ENCODE measurements at regions not wholly inside any gene's neighbourhood (a gene's known extent, or its start where the extent isn't known, plus 50 kb on each side); places are given as distances from the start of the nearest gene placed in this dataset.

DNA sequence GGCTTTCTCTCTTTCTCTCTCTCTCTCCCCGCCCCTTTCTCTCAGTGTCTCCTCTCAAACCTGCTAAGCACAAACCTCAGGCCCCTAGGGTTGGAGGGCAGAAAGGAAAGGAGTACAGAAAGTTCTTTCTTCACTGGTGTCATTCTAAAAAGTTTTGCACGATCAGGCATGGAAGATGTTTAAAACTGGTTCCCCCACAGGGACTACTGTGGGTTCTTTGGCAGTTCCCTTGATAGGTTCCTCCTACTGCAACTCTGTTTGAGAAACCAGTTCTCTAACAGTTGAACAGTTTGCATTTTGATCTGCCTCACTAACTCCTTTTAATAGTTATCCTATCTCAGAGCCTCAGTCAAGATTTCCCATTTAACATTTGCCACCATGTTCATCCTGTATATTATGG lies 82.9 kb downstream of the CDO1 start:
- TF ChIP-seq, protein P1, sequence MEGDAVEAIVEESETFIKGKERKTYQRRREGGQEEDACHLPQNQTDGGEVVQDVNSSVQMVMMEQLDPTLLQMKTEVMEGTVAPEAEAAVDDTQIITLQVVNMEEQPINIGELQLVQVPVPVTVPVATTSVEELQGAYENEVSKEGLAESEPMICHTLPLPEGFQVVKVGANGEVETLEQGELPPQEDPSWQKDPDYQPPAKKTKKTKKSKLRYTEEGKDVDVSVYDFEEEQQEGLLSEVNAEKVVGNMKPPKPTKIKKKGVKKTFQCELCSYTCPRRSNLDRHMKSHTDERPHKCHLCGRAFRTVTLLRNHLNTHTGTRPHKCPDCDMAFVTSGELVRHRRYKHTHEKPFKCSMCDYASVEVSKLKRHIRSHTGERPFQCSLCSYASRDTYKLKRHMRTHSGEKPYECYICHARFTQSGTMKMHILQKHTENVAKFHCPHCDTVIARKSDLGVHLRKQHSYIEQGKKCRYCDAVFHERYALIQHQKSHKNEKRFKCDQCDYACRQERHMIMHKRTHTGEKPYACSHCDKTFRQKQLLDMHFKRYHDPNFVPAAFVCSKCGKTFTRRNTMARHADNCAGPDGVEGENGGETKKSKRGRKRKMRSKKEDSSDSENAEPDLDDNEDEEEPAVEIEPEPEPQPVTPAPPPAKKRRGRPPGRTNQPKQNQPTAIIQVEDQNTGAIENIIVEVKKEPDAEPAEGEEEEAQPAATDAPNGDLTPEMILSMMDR (IDR thresholded peaks at IDR 0.05) = no peak
- no peak for TF ChIP-seq POLR2A (IDR thresholded peaks at IDR 0.05)
